ENCODE measurements at regions not wholly inside any gene's neighbourhood (a gene's known extent, or its start where the extent isn't known, plus 50 kb on each side); places are given as distances from the start of the nearest gene placed in this dataset.

DNA sequence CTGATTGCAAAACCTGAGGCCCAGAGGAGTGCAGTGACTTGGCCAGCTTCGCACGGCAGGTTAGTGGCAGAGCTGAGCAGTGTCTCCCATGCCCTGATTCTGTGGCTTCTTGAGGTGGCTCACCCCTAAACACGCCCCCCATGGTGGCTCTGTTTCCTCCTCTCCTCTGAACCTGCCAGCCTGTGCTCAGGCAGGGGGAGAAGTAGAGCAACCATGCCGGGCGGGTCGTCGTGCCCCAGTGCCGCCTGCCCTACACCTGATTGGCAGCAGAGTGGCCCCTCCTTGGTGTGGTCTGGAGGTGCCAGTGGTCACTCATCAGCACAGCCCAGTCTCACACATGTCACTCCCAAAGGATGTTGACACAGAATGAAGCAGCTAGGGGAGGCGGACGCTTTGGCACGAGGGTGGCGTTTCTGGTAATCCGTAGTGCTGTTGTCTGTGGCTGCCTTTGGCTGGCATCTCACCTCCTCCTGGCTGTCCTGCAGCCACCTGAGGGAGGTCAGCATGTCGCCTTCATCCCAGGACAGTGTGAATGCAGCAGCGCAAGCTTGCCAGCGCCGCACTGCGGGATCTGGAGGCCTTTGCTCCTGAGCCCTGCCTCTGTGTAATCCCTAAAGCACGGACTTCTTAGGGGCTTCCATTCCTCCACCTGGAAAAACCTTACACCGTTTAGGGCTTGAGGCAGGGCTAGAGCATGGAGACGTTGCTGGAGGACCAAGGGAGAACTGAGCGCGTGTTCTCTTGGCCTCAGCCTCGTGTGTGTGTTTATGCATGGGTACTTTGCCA, 294.7 kb downstream of the SEC14L1 start:
- TF ChIP-seq, protein P1, sequence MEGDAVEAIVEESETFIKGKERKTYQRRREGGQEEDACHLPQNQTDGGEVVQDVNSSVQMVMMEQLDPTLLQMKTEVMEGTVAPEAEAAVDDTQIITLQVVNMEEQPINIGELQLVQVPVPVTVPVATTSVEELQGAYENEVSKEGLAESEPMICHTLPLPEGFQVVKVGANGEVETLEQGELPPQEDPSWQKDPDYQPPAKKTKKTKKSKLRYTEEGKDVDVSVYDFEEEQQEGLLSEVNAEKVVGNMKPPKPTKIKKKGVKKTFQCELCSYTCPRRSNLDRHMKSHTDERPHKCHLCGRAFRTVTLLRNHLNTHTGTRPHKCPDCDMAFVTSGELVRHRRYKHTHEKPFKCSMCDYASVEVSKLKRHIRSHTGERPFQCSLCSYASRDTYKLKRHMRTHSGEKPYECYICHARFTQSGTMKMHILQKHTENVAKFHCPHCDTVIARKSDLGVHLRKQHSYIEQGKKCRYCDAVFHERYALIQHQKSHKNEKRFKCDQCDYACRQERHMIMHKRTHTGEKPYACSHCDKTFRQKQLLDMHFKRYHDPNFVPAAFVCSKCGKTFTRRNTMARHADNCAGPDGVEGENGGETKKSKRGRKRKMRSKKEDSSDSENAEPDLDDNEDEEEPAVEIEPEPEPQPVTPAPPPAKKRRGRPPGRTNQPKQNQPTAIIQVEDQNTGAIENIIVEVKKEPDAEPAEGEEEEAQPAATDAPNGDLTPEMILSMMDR (IDR thresholded peaks at IDR 0.05), result no peak
- no peak for TF ChIP-seq ZFX (IDR thresholded peaks at IDR 0.05; ENCODE audit: borderline replicate concordance)

Data from 22Rv1 (cell line).